ENCODE measurements at regions not wholly inside any gene's neighbourhood (a gene's known extent, or its start where the extent isn't known, plus 50 kb on each side); places are given as distances from the start of the nearest gene placed in this dataset.

DNA sequence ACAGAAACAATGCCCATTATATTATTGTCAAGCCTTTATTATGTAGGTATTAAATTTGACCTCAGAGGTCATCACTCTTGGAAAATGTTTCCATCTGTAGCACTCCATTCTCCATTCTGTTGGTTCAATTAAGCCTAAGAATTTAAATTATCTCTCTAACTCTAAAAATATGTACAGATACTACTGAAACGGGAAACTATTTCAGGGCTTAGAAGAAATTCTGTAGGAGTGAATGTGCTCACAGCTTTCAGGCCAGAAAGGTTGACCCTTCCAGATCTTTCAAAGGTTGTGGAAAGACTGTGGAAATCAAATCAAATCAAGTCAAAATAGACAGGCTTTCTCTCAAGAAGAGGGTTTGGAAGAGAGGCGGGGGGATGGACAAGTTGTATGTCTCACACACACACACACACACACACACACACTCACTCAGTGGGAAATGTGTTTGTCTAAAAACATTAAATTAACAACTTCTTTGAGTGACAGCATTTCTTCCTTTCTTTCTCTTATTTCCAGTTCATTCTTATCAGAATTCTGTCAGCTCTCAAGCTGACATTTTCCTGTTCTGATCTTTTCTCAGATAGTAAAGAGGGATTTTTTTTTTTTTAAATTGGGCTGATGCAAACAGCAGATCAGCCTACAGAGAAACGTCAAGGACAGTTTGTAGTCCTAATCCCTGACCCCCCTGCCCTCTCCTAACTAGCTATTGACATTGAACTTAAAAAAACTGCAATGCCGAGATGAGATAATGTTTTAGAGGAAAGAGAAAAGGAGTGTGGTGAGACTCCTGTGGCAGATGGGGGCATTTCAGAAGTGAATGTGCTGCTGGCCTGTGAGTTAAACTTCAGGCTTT lies 139.0 kb upstream of the ZFHX3 start:
- no peak overlapping the region for H2AK5ac ChIP-seq (ENCODE audit: low read depth, low read length)
- no peak overlapping the region for H2BK5ac ChIP-seq (ENCODE audit: low read depth, low read length)
- CTCF ChIA-PET (ENCODE audit: partially characterized antibody), result interaction anchor here (0.6 to 1.7 kb wide), 3 partner anchors 15 to 351 kb away, joined by 3 read pairs; no protein-coding TSS in a partner anchor
- H3K56ac ChIP-seq (replicated peaks; ENCODE audit: insufficient read length, low read depth, low read length), result no peak overlapping the region
- no peak overlapping the region for H3K27ac ChIP-seq (ENCODE audit: low read depth, low read length)
- no peak overlapping the region for H3K14ac ChIP-seq (ENCODE audit: insufficient read length)
- H2AFZ ChIP-seq (ENCODE audit: low read length), result no peak overlapping the region
- H4K91ac ChIP-seq (replicated peaks; ENCODE audit: insufficient read length, low read length), result no peak overlapping the region
- no peak overlapping the region for H3K9ac ChIP-seq (replicated peaks in 1 of 4; ENCODE audit: extremely low read depth in 1 of 4, low read depth in 3 of 4, low read length in 3 of 4)
- no peaks in the 10 kb centered on the region for H3K79me2 ChIP-seq (ENCODE audit: control insufficient read depth in 1 of 2, insufficient read depth in 2 of 2, low read length in 2 of 2)
- no peaks in the 10 kb centered on the region for H3K23me2 ChIP-seq (ENCODE audit: low read depth, low read length)
- no peak overlapping the region for H2BK120ac ChIP-seq (replicated peaks; ENCODE audit: low read depth, low read length)
- H4K20me1 ChIP-seq (replicated peaks in 1 of 2; ENCODE audit: control insufficient read depth in 1 of 2, insufficient read depth in 2 of 2, low read length in 2 of 2), result no peaks in the 10 kb centered on the region
- no peak overlapping the region for H3K18ac ChIP-seq (ENCODE audit: extremely low read depth, low read length)
- no peak overlapping the region for H4K8ac ChIP-seq (ENCODE audit: extremely low read depth, insufficient read depth, low read length)
- H4K5ac ChIP-seq (ENCODE audit: insufficient read length, low read depth, low read length), result no peak overlapping the region
- H3K4ac ChIP-seq (replicated peaks; ENCODE audit: insufficient read length, low read depth, low read length), result no peak overlapping the region
- no peak overlapping the region for H2BK20ac ChIP-seq (ENCODE audit: low read length)
- 80% methylated on average over 4 of the region's 4 CpGs; no CpG with 5 or more reads in 1 of the 2 experiments for WGBS, 2 experiments (ENCODE audit: extremely low coverage in 1 of 2, insufficient coverage in 1 of 2, insufficient read length in 1 of 2, insufficient replicate concordance in 2 of 2, low coverage in 1 of 2, low lambda C conversion rate in 2 of 2, missing lambda C conversion rate in 1 of 2)
- peaks cover 0 to 4% of the 10 kb centered on the region in 2 experiments; a peak in 1 of 4 replicates for H3K9me3 ChIP-seq (ENCODE audit: insufficient read depth in 2 of 2, low read depth in 1 of 2, low read length in 1 of 2)
- DNase-seq (ENCODE audit: low read depth in 1 of 2, low spot score in 2 of 2) (no peak), FAIRE-seq (no peak)
- H3K23ac ChIP-seq (ENCODE audit: insufficient read length), result no peak overlapping the region
- H3K36me3 ChIP-seq (ENCODE audit: control insufficient read depth in 2 of 4, insufficient read depth in 4 of 4, low read length in 3 of 4), result no peaks in the 10 kb centered on the region
- no peaks in the 10 kb centered on the region for H3K79me1 ChIP-seq (ENCODE audit: low read depth, low read length)
- H2BK15ac ChIP-seq (ENCODE audit: low read length), result no peak overlapping the region
- no peak overlapping the region for H3K4me2 ChIP-seq (ENCODE audit: insufficient read depth in 1 of 2, low read depth in 2 of 2, low read length in 2 of 2)
- peaks cover 0 to 1% (median 0%) of the 10 kb centered on the region in 4 experiments; a peak in 1 of 7 replicates for H3K27me3 ChIP-seq (replicated peaks in 1 of 4; ENCODE audit: control insufficient read depth in 3 of 4, extremely low read depth in 1 of 4, insufficient read depth in 3 of 4, low read length in 3 of 4)
- H2BK12ac ChIP-seq (ENCODE audit: low read depth, low read length), result no peak overlapping the region
- POLR2A ChIA-PET (ENCODE audit: partially characterized antibody), result no interaction called here
- no peaks in the 10 kb centered on the region; a peak in 1 of 7 replicates for H3K4me1 ChIP-seq (replicated peaks in 1 of 4; ENCODE audit: control insufficient read depth in 3 of 4, insufficient read depth in 4 of 4, low read length in 3 of 4)
- no peak overlapping the region for H3K4me3 ChIP-seq (ENCODE audit: extremely low read depth in 1 of 4, insufficient read depth in 2 of 4, low read depth in 3 of 4, low read length in 4 of 4)
- no peak for TF ChIP-seq RBBP5 (IDR thresholded peaks at IDR 0.05; ENCODE audit: borderline replicate concordance, low read depth, low read length)
- TF ChIP-seq, protein P1, sequence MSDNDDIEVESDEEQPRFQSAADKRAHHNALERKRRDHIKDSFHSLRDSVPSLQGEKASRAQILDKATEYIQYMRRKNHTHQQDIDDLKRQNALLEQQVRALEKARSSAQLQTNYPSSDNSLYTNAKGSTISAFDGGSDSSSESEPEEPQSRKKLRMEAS (IDR thresholded peaks at IDR 0.05), result no peak
- TF ChIP-seq NRF1 (IDR thresholded peaks at IDR 0.05; ENCODE audit: low read depth, low read length), result no peak
- TF ChIP-seq CHD2 (IDR thresholded peaks at IDR 0.05; ENCODE audit: low read length), result no peak
- no peak for TF ChIP-seq RAD21 (IDR thresholded peaks at IDR 0.05 in 1 of 2, conservative IDR thresholded peaks at IDR 0.05 in 1 of 2; ENCODE audit: low read depth in 2 of 2, low read length in 2 of 2)
- TF ChIP-seq CTBP2 (IDR thresholded peaks at IDR 0.05; ENCODE audit: borderline replicate concordance, insufficient read depth, insufficient read length, low read length), result no peak
- no peak for TF ChIP-seq CREB1 (IDR thresholded peaks at IDR 0.05)
- TF ChIP-seq POU5F1 (IDR thresholded peaks at IDR 0.05; ENCODE audit: low read depth, low read length), result no peak
- no peak for TF ChIP-seq JUN (IDR thresholded peaks at IDR 0.05; ENCODE audit: low read depth, low read length)
- no peak for TF ChIP-seq KDM1A (IDR thresholded peaks at IDR 0.05; ENCODE audit: borderline replicate concordance, low read length)
- no peak for TF ChIP-seq SRF (IDR thresholded peaks at IDR 0.05; ENCODE audit: low read depth, low read length)
- no peak for TF ChIP-seq SP4 (IDR thresholded peaks at IDR 0.05; ENCODE audit: low read length)
- TF ChIP-seq HDAC6 (IDR thresholded peaks at IDR 0.05; ENCODE audit: low read depth, low read length), result no peak

All from H1 (cell line).